HCT116 (cell line): ENCODE measurements at regions not wholly inside any gene's neighbourhood (a gene's known extent, or its start where the extent isn't known, plus 50 kb on each side); places are given as distances from the start of the nearest gene placed in this dataset.

Source experiments
- ATAC-seq: fragments of 200-7000 bp; cut with Tn5 transposase; 2 replicates; pipeline ENCODE4 v1.9.1; 2020; ENCODE audit warnings: mild to moderate bottlenecking, moderate library complexity
- BruUV-seq: library from RNA; stranded (reverse); fragments of 400-500 nt; replicated peaks from 2 replicates; lab custom pipeline; 2021; lab: Mats Ljungman, UMichigan
- CTCF ChIA-PET: fragments of 300-600 bp; sonication (Branson Sonifier 250); formaldehyde crosslinking; loops from one replicate; lab custom pipeline; 2021; ENCODE audit warnings: antibody characterized with exemption; lab: Charles Lee
- POLR2A ChIA-PET: fragments of 300-600, 350-600 bp; sonication (Branson Sonifier 250); formaldehyde crosslinking; loops from one replicate; lab custom pipeline; 2021; ENCODE audit warnings: antibody characterized with exemption; lab: Charles Lee
- RAD21 ChIA-PET, 2 experiments: fragments of 300-600 bp; sonication (Branson Sonifier 250); formaldehyde crosslinking; loops; one replicate each; lab custom pipeline; 2023; ENCODE audit warnings: low total read pairs in 2 of 2; ENCODE audit not compliant: uncharacterized antibody in 2 of 2, unreplicated experiment in 2 of 2, low non-redundant PET in 1 of 2; lab: Charles Lee
- DNase-seq: peaks from one replicate; pipeline ENCODE4 v3.0.0-alpha.2; 2010; ENCODE audit warnings: low read depth, low spot score
- H2AFZ ChIP-seq: fragments of 200-600 bp; shearing (Covaris generic), sonication (generic); 2 replicates; pipeline ENCODE4 v1.6.1; 2017; ENCODE audit warnings: low read depth, mixed run types, mixed read lengths, antibody characterized with exemption, low read length; ENCODE audit not compliant: poor library complexity, severe bottlenecking
- H3K27ac ChIP-seq: 2 replicates; pipeline ENCODE4 v1.5.1; 2012; ENCODE audit warnings: low read depth, low read length
- H3K27me3 ChIP-seq: fragments of 200-600 bp; sonication (generic); 2 replicates; pipeline ENCODE4 v1.6.1; 2016; ENCODE audit warnings: mixed run types, low read length, mixed read lengths; ENCODE audit not compliant: insufficient read depth
- H3K36me3 ChIP-seq, 2 experiments: fragments of 200-500 bp in 1 of 2; fragments of 200-600 bp in 1 of 2; sonication (Bioruptor generic) in 1 of 2; sonication (generic) in 1 of 2; 2 replicates each; pipeline versions ENCODE4 v1.5.1 to v1.6.1; 2014 to 2016; ENCODE audit warnings: low read length in 2 of 2, inconsistent platforms in 1 of 2, mixed read lengths in 1 of 2, mixed run types in 1 of 2; ENCODE audit not compliant: insufficient read depth in 2 of 2, control insufficient read depth in 1 of 2
- H3K4me1 ChIP-seq, 2 experiments: fragments of 200-600 bp in 1 of 2; sonication (generic) in 1 of 2; 2 replicates each; pipeline versions ENCODE4 v1.5.1 to v1.6.1; 2012 to 2017; ENCODE audit warnings: low read length in 2 of 2, inconsistent platforms in 1 of 2, mild to moderate bottlenecking in 1 of 2, mixed read lengths in 1 of 2, mixed run types in 1 of 2, moderate library complexity in 1 of 2; ENCODE audit not compliant: insufficient read depth in 2 of 2, control insufficient read depth in 1 of 2
- H3K4me2 ChIP-seq: fragments of 200-600 bp; sonication (generic); 2 replicates; pipeline ENCODE4 v1.6.1; 2017; ENCODE audit warnings: mixed run types, low read length, mixed read lengths
- H3K4me3 ChIP-seq, 2 experiments: fragments of 200-600 bp in 1 of 2; sonication (generic) in 1 of 2; replicated peaks in 1 of 2; 2 replicates each; pipeline ENCODE4 v1.5.1; 2011 to 2016; ENCODE audit warnings: low read length in 2 of 2, control low read depth in 1 of 2, low read depth in 1 of 2, mild to moderate bottlenecking in 1 of 2, mixed read lengths in 1 of 2, mixed run types in 1 of 2
- H3K79me2 ChIP-seq: fragments of 200-600 bp; sonication (generic); 2 replicates; pipeline ENCODE4 v1.6.1; 2017; ENCODE audit warnings: mild to moderate bottlenecking, mixed run types, low read length, moderate library complexity, mixed read lengths; ENCODE audit not compliant: insufficient read depth
- H3K9ac ChIP-seq: fragments of 200-600 bp; sonication (generic); 2 replicates; pipeline ENCODE4 v1.6.1; 2016; ENCODE audit warnings: low read length, mixed read lengths
- H3K9me2 ChIP-seq: fragments of 200-600 bp; sonication (generic), shearing (Covaris generic); 2 replicates; pipeline ENCODE4 v1.6.1; 2017; ENCODE audit warnings: mixed run types, mild to moderate bottlenecking, moderate library complexity; ENCODE audit not compliant: insufficient read depth
- H3K9me3 ChIP-seq, 2 experiments: fragments of 200-500 bp in 1 of 2; fragments of 200-600 bp in 1 of 2; sonication (Bioruptor generic) in 1 of 2; sonication (generic) in 1 of 2; 2 replicates each; pipeline ENCODE4 v1.6.1; 2014 to 2017; ENCODE audit warnings: low read length in 2 of 2, mixed read lengths in 2 of 2, inconsistent platforms in 1 of 2, low read depth in 1 of 2, mild to moderate bottlenecking in 1 of 2, mixed run types in 1 of 2, moderate library complexity in 1 of 2; ENCODE audit not compliant: control insufficient read depth in 1 of 2, insufficient read depth in 1 of 2
- H4K20me1 ChIP-seq: fragments of 200-600 bp; sonication (generic), shearing (Covaris generic); 2 replicates; pipeline ENCODE4 v1.6.1; 2017; ENCODE audit warnings: mixed run types, mild to moderate bottlenecking, moderate library complexity; ENCODE audit not compliant: insufficient read depth
- CBX3 ChIP-seq: IDR thresholded peaks from 2 replicates; pipeline ENCODE4 v1.6.1; 2012; ENCODE audit warnings: low read depth
- CEBPB ChIP-seq: IDR thresholded peaks from 2 replicates; pipeline ENCODE4 v1.6.1; 2012; ENCODE audit warnings: low read depth
- SRF ChIP-seq: IDR thresholded peaks from 2 replicates; pipeline ENCODE4 v1.6.1; 2012; ENCODE audit warnings: low read depth
- ZNF274 ChIP-seq: fragments of 200-500 bp; sonication (Bioruptor generic); IDR thresholded peaks from 2 replicates; pipeline ENCODE4 v1.6.1; 2014; ENCODE audit warnings: mild to moderate bottlenecking, low read depth, low read length, inconsistent platforms
- intact Hi-C: fragments of 100-400 bp; cut with micrococcal nuclease; formaldehyde crosslinking; loops from 2 replicates; pipeline ENCODE4 v1.10.0; 2022
- TF ChIP-seq, protein P1 (sequence below): IDR thresholded peaks from 2 replicates; pipeline ENCODE4 v1.6.1; 2011; ENCODE audit warnings: mild to moderate bottlenecking, low read length, moderate library complexity; ENCODE audit not compliant: insufficient replicate concordance; ENCODE audit errors: extremely low read depth
- TF ChIP-seq, protein P2 (sequence below): IDR thresholded peaks from 2 replicates; pipeline ENCODE4 v1.6.1; 2012; ENCODE audit warnings: low read depth

- H3K27me3 ChIP-seq: peaks cover 7% of the 10 kb centered on the region; the same call in 1 of the 2 replicates
- no peaks in the 10 kb centered on the region for H3K9me2 ChIP-seq
- CTCF ChIA-PET: interaction anchor here (1.1 kb wide), 1 partner anchor 33 kb away, joined by 3 read pairs; no protein-coding TSS in a partner anchor
- H2AFZ ChIP-seq: no peak overlapping the region
- no peaks in the 10 kb centered on the region for H3K79me2 ChIP-seq
- BruUV-seq: no TSS peak
- no peaks in the 10 kb centered on the region for H3K9me3 ChIP-seq
- no peak for ATAC-seq
- RAD21 ChIA-PET: no interaction called here
- TF ChIP-seq SRF: no peak
- no peak for TF ChIP-seq CBX3
- TF ChIP-seq ZNF274: no peak
- TF ChIP-seq, protein P1, sequence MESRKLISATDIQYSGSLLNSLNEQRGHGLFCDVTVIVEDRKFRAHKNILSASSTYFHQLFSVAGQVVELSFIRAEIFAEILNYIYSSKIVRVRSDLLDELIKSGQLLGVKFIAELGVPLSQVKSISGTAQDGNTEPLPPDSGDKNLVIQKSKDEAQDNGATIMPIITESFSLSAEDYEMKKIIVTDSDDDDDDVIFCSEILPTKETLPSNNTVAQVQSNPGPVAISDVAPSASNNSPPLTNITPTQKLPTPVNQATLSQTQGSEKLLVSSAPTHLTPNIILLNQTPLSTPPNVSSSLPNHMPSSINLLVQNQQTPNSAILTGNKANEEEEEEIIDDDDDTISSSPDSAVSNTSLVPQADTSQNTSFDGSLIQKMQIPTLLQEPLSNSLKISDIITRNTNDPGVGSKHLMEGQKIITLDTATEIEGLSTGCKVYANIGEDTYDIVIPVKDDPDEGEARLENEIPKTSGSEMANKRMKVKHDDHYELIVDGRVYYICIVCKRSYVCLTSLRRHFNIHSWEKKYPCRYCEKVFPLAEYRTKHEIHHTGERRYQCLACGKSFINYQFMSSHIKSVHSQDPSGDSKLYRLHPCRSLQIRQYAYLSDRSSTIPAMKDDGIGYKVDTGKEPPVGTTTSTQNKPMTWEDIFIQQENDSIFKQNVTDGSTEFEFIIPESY: no peak
- TF ChIP-seq CEBPB: no peak
- TF ChIP-seq, all 23 proteins: peak for 0
- H3K4me1 ChIP-seq: no peaks in the 10 kb centered on the region
- no peak overlapping the region for H3K9ac ChIP-seq
- H3K4me2 ChIP-seq: no peak overlapping the region
- intact Hi-C loops: loop anchor here (10.0 kb wide), 1 partner anchor 691 kb away; no protein-coding TSS in a partner anchor
- no peaks in the 10 kb centered on the region for H3K36me3 ChIP-seq
- no peaks in the 10 kb centered on the region for H4K20me1 ChIP-seq
- DNase-seq: no peak
- no peak overlapping the region for H3K27ac ChIP-seq
- POLR2A ChIA-PET: no interaction called here
- H3K4me3 ChIP-seq: no peak overlapping the region
Observed at GRCh38 chr2:128755695-128756364, 437.2 kb upstream of the HS6ST1 start.

DNA sequence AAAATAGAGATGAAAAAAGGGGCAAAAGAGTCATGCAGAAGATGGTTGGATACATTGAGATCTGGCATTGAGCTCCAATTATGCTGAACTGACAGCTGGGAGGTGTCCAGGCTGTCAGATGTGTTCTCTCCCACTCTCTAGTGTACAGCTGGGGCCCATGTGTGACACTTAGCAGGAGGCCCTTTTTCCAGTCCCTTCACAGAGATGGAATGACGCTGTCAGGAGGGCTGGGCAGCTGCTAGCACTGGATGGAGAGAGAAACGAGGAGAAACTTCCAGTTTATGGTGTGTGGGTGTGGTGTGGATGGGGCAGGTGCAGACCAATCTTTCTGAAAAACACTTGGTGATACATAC is 437.7 kb upstream of the HS6ST1 start:
- ATAC-seq (no peak), DNase-seq (no peak)
- no peaks in the 10 kb centered on the region for H3K36me3 ChIP-seq
- no peak overlapping the region for H3K4me2 ChIP-seq
- intact Hi-C loops: loop anchor here (10.0 kb wide), 1 partner anchor 692 kb away; no protein-coding TSS in a partner anchor
- H3K27ac ChIP-seq: no peak overlapping the region
- no peaks in the 10 kb centered on the region for H4K20me1 ChIP-seq
- ChIA-PET RAD21 (no interaction called here), CTCF (no interaction called here), POLR2A (no interaction called here)
- TF ChIP-seq, protein P2, sequence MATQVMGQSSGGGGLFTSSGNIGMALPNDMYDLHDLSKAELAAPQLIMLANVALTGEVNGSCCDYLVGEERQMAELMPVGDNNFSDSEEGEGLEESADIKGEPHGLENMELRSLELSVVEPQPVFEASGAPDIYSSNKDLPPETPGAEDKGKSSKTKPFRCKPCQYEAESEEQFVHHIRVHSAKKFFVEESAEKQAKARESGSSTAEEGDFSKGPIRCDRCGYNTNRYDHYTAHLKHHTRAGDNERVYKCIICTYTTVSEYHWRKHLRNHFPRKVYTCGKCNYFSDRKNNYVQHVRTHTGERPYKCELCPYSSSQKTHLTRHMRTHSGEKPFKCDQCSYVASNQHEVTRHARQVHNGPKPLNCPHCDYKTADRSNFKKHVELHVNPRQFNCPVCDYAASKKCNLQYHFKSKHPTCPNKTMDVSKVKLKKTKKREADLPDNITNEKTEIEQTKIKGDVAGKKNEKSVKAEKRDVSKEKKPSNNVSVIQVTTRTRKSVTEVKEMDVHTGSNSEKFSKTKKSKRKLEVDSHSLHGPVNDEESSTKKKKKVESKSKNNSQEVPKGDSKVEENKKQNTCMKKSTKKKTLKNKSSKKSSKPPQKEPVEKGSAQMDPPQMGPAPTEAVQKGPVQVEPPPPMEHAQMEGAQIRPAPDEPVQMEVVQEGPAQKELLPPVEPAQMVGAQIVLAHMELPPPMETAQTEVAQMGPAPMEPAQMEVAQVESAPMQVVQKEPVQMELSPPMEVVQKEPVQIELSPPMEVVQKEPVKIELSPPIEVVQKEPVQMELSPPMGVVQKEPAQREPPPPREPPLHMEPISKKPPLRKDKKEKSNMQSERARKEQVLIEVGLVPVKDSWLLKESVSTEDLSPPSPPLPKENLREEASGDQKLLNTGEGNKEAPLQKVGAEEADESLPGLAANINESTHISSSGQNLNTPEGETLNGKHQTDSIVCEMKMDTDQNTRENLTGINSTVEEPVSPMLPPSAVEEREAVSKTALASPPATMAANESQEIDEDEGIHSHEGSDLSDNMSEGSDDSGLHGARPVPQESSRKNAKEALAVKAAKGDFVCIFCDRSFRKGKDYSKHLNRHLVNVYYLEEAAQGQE: no peak
- no peak overlapping the region for H2AFZ ChIP-seq
- no peaks in the 10 kb centered on the region for H3K9me3 ChIP-seq
- H3K9me2 ChIP-seq: no peaks in the 10 kb centered on the region
- H3K4me3 ChIP-seq: no peak overlapping the region
- no peaks in the 10 kb centered on the region for H3K4me1 ChIP-seq
- no peaks in the 10 kb centered on the region for H3K79me2 ChIP-seq
- BruUV-seq: no TSS peak
- H3K27me3 ChIP-seq: peaks cover 7% of the 10 kb centered on the region; the same call in 1 of the 2 replicates
- no peak overlapping the region for H3K9ac ChIP-seq
